Common myeloid progenitor, CD34-positive (primary cell): ENCODE measurements at regions not wholly inside any gene's neighbourhood (a gene's known extent, or its start where the extent isn't known, plus 50 kb on each side); places are given as distances from the start of the nearest gene placed in this dataset.

ENCODE experiments used
- CTCF ChIA-PET: fragments of 350-600 bp; sonication (Branson Sonifier 250); formaldehyde crosslinking; loops from one replicate; lab custom pipeline; 2021; ENCODE audit warnings: antibody characterized with exemption; lab: Charles Lee
- POLR2A ChIA-PET: fragments of 350-600 bp; sonication (Branson Sonifier 250); formaldehyde crosslinking; loops from one replicate; lab custom pipeline; 2021; ENCODE audit warnings: antibody characterized with exemption; lab: Charles Lee
- DNase-seq, 3 donors: peaks; one replicate each; pipeline versions ENCODE4 v3.0.0 to v3.0.0-alpha.2; 2013
- H3K27ac ChIP-seq, 2 experiments: 1 replicate in 1 of 2; 2 replicates in 1 of 2; pipeline ENCODE4 v1.7.0; 2013; ENCODE audit warnings: inconsistent platforms in 2 of 2, low read length in 2 of 2, mild to moderate bottlenecking in 2 of 2, low read depth in 1 of 2, moderate library complexity in 1 of 2; ENCODE audit not compliant: severe bottlenecking in 2 of 2, insufficient read depth in 1 of 2, poor library complexity in 1 of 2
- H3K27me3 ChIP-seq, 5 experiments: replicated peaks in 2 of 5; 1 replicate in 3 of 5; 2 replicates in 2 of 5; pipeline versions ENCODE4 v1.6.1 to v1.7.0; 2013; ENCODE audit warnings: low read length in 4 of 5, mild to moderate bottlenecking in 2 of 5, moderate library complexity in 2 of 5, inconsistent platforms in 1 of 5; ENCODE audit not compliant: insufficient read depth in 5 of 5, control insufficient read depth in 4 of 5
- H3K36me3 ChIP-seq, 4 experiments: 1 replicate in 2 of 4; 2 replicates in 2 of 4; pipeline versions ENCODE4 v1.6.1 to v1.7.0; 2013; ENCODE audit warnings: low read length in 3 of 4, control low read depth in 1 of 4, mild to moderate bottlenecking in 1 of 4; ENCODE audit not compliant: control insufficient read depth in 4 of 4, insufficient read depth in 4 of 4
- H3K4me1 ChIP-seq, 4 experiments: 1 replicate in 3 of 4; 2 replicates in 1 of 4; pipeline versions ENCODE4 v1.6.1 to v1.7.1; 2013; ENCODE audit warnings: low read length in 3 of 4, mild to moderate bottlenecking in 3 of 4, control low read depth in 1 of 4, inconsistent platforms in 1 of 4, moderate library complexity in 1 of 4; ENCODE audit not compliant: control insufficient read depth in 4 of 4, insufficient read depth in 4 of 4; ENCODE audit errors: control extremely low read depth in 1 of 4
- H3K4me3 ChIP-seq, 7 experiments: 1 replicate in 4 of 7; 2 replicates in 3 of 7; pipeline versions ENCODE4 v1.5.1 to v1.7.0; 2013; ENCODE audit warnings: mild to moderate bottlenecking in 7 of 7, low read length in 6 of 7, moderate library complexity in 6 of 7, inconsistent platforms in 2 of 7, low read depth in 2 of 7, control low read depth in 1 of 7; ENCODE audit not compliant: insufficient read depth in 4 of 7, control insufficient read depth in 1 of 7; ENCODE audit errors: extremely low read depth in 1 of 7
- H3K9me3 ChIP-seq, 5 experiments: 1 replicate in 4 of 5; 2 replicates in 1 of 5; pipeline versions ENCODE4 v1.6.1 to v1.7.1; 2013; ENCODE audit warnings: low read length in 4 of 5, mild to moderate bottlenecking in 2 of 5, inconsistent platforms in 1 of 5, low read depth in 1 of 5, moderate library complexity in 1 of 5; ENCODE audit not compliant: control insufficient read depth in 4 of 5, insufficient read depth in 2 of 5; ENCODE audit errors: control extremely low read depth in 1 of 5
- WGBS: methylation state at CpG from one replicate; pipeline ENCODE4 v1.1.5; 2013; ENCODE audit not compliant: insufficient coverage; 5-methylcytosine and 5-hydroxymethylcytosine counted together

DNA sequence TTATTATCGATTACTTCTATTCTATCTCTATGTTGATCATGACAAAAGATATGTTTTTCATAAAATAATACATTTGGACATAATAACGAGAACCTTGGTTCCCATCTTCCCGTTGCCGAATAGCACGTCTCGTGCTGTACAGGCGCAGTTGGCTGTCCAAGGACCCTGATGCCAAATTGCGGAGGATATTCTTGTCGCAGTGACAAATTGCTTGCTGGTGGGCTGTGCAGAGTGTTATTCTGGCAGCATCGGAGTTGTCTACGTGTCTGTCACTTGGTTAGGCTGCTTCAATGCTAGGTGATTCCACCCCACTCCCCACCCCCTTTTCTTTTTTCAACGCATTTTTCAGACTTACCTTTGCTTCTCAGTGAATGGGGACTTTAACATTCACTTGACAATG lies 546.8 kb downstream of the PRKD1 start:
- Histone ChIP-seq H3K36me3 (no peaks in the 10 kb centered on the region), H3K9me3 (no peaks in the 10 kb centered on the region), H3K4me3 (no peak overlapping the region), H3K27me3 (no peaks in the 10 kb centered on the region), H3K4me1 (no peaks in the 10 kb centered on the region), H3K27ac (no peak overlapping the region)
- ChIA-PET POLR2A (no interaction called here), CTCF (no interaction called here)
- DNase-seq: no peak
- 96% methylated on average over 10 of the region's 12 CpGs for WGBS

DNA sequence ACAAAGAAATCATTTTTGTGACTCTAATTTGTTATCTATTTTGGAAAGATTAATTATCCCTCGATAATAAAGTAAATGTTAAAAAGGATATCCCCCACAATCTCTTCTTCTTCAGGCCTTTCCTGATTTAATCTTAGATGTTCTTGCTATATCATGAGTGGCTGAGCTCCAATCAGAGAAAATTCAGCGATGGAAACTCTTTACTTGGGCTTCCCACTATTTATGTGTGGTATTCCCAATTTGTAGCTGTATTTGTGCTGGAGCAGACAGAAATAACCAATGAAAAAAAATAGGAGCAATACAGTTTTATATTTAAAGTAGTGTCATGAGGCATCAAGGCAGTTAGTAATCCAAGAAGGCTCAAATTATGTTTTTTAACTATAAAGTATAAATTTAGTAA lies 539.1 kb downstream of the PRKD1 start:
- no CpG with 5 or more reads among the region's 2 CpGs for WGBS
- Histone ChIP-seq H3K4me3 (no peak overlapping the region), H3K4me1 (no peaks in the 10 kb centered on the region), H3K9me3 (no peaks in the 10 kb centered on the region), H3K36me3 (no peaks in the 10 kb centered on the region), H3K27me3 (peaks cover 0 to 8% (median 0%) of the 10 kb centered on the region in 5 experiments), H3K27ac (no peak overlapping the region)
- POLR2A ChIA-PET: no interaction called here
- no peak for DNase-seq
- CTCF ChIA-PET: no interaction called here

DNA sequence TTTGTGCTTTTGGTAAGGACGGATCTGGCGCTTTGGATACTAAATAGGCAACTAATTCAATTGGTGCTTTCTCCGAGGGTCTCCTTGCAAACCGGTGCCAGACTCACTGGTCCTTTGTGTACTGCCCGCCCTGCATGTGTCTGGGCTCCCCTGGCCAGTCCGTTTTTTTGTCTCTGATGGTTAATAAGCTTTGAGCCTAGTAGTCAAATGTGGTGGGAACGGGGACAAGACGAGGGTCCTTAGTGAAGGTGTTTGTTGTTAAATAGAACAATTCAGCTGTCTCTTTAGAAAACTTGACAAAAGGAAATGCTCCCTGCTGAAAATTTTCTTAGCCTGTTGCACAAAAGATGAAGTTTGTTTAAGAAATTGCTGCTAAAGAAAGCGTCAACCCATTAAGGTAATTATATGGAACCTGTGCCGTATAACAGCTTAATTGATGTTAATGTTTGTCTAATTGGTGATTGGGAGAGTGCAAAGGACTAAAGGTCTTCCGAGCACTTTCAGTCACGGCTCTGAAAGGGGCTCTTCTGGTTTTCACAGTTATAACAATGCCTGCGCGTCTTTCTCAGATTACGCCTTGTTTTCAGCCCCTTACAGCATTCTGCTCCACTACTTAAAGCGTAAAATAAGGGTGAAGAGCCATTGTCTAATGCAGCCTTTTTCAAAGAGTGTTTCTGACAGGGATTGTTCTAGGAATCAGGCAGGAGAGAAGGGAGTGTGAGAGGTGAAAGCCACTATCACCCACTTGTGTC lies 537.4 kb downstream of the PRKD1 start:
- Histone ChIP-seq H3K4me3 (no peak overlapping the region), H3K36me3 (no peaks in the 10 kb centered on the region), H3K9me3 (no peaks in the 10 kb centered on the region), H3K27ac (no peak overlapping the region), H3K4me1 (no peaks in the 10 kb centered on the region), H3K27me3 (peaks cover 0 to 8% (median 0%) of the 10 kb centered on the region in 5 experiments)
- no peak for DNase-seq
- WGBS: 37% methylated on average over 14 of the region's 16 CpGs
- POLR2A ChIA-PET: no interaction called here
- CTCF ChIA-PET: interaction anchor here (1.0 kb wide), 1 partner anchor 825 kb away, joined by 3 read pairs; no protein-coding TSS in a partner anchor

DNA sequence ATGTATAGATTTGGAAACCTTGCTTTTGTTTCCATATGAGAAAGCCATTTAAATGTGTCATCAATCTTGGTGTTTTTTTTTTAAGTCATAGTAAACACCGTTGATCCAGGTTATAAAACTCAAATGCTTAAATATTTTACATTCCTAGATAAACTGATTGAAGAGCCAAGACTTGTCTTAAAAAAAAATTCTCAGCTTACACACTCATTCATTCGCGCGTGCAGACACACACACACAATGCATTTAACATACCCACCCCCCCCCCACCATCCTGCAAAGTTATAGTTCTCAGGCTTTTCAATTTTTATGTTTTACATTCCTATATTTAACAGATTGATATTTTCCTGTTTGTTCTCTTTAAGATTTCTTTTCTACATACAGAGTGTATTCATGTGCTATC lies 536.4 kb downstream of the PRKD1 start:
- CTCF ChIA-PET: no interaction called here
- Histone ChIP-seq H3K4me3 (no peak overlapping the region), H3K27ac (no peak overlapping the region), H3K27me3 (peaks cover 0 to 8% (median 0%) of the 10 kb centered on the region in 5 experiments), H3K4me1 (no peaks in the 10 kb centered on the region), H3K9me3 (no peaks in the 10 kb centered on the region), H3K36me3 (no peaks in the 10 kb centered on the region)
- POLR2A ChIA-PET: no interaction called here
- WGBS: 92% methylated on average over 2 of the region's 4 CpGs
- DNase-seq: no peak

DNA sequence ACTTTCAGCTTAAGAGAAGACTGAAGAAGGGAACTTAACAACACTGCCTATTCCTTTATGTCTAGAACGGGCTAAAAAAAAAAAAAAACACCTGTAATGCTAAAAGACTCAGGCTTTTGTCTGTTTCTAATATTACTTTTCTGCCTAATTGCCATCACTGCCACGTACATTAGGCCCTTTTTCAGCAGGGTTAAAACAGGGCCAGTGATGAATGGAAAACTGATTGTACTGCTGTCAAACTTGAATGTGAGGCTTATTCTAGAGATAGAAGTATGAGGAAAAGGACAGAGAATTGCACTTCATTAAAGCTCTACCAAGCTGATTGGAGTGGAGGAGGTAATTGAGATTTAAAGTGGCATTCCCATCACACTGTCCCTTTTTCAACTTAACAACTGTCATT lies 535.8 kb downstream of the PRKD1 start:
- Histone ChIP-seq H3K27me3 (peaks cover 0 to 8% (median 0%) of the 10 kb centered on the region in 5 experiments), H3K36me3 (no peaks in the 10 kb centered on the region), H3K27ac (no peak overlapping the region), H3K9me3 (no peaks in the 10 kb centered on the region), H3K4me3 (no peak overlapping the region), H3K4me1 (no peaks in the 10 kb centered on the region)
- ChIA-PET CTCF (no interaction called here), POLR2A (no interaction called here)
- 80% methylated on average over 1 of the region's 2 CpGs for WGBS
- DNase-seq: no peak

DNA sequence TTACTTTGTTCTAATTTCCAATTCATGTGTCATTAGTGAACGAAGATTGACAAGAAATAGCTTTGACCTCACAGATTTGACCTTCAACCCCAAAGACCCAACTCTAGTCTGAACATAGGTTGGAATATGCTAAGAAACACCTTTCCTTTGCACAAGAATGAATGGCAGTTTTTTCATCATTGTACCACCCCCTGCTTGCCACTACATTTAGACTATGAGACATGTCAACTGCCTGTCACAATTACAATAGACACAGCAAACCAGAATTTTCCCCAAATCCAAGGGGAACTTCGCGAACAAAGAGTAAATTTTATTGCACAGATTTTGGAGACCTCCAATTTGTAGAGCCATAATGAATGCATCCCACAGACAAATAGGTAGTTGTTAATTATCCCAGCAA lies 535.4 kb downstream of the PRKD1 start:
- Histone ChIP-seq H3K9me3 (no peaks in the 10 kb centered on the region), H3K4me3 (no peak overlapping the region), H3K27me3 (peaks cover 0 to 8% (median 0%) of the 10 kb centered on the region in 5 experiments), H3K4me1 (no peaks in the 10 kb centered on the region), H3K27ac (no peak overlapping the region), H3K36me3 (no peaks in the 10 kb centered on the region)
- DNase-seq: no peak
- POLR2A ChIA-PET: no interaction called here
- CTCF ChIA-PET: no interaction called here
- 94% methylated on average over 2 of the region's 3 CpGs for WGBS

DNA sequence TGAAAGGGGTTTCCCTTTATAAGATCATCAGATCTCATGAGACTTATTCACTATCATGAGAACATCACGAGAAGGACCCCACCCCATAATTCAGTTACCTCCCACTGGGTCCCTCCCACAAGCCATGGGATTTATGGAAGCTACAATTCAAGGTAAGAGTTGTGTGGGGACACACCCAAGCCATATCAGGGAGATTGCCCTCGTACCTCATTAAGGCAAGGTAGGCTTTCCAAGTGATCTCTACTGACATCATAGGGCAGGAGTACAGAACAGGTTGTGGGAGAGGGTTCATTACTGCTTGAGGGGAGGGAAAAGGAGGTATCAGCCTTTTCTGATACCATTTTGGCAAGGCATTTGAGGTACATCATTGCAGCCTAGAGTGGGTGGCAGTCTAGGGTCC lies 524.6 kb downstream of the PRKD1 start:
- Histone ChIP-seq H3K27ac (no peak overlapping the region), H3K36me3 (no peaks in the 10 kb centered on the region), H3K27me3 (no peaks in the 10 kb centered on the region), H3K9me3 (peaks cover 0 to 4% (median 0%) of the 10 kb centered on the region in 5 experiments), H3K4me3 (no peak overlapping the region), H3K4me1 (no peaks in the 10 kb centered on the region)
- no peak for DNase-seq
- ChIA-PET POLR2A (no interaction called here), CTCF (no interaction called here)
- WGBS: 100% methylated on average over 1 of the region's 2 CpGs
